ENCODE measurements at regions not wholly inside any gene's neighbourhood (a gene's known extent, or its start where the extent isn't known, plus 50 kb on each side); places are given as distances from the start of the nearest gene placed in this dataset.

DNA sequence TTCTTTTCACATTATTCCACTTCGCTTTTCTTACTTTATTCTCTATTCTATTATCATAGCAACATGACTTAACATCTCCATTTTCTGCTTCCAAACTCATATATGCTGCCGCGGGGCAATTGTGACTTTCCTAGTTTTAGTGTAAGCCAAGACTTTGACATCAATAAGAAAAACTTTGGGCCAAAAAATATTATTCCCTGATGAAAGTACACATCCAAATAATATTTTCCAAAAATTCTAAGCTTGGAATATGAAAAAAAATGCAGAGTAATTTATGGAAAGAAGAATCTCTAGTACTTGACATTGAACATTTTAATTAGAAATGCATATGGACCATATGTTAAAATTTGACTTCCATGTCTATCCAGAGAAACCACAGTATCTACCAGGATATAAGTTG, 995.1 kb upstream of the INTU start:
- no peaks in the 10 kb centered on the region for H3K4me1 ChIP-seq
- no peaks in the 10 kb centered on the region for H3K36me3 ChIP-seq
- no peak for TF ChIP-seq EP300 (IDR thresholded peaks at IDR 0.05)
- TF ChIP-seq, protein P1, sequence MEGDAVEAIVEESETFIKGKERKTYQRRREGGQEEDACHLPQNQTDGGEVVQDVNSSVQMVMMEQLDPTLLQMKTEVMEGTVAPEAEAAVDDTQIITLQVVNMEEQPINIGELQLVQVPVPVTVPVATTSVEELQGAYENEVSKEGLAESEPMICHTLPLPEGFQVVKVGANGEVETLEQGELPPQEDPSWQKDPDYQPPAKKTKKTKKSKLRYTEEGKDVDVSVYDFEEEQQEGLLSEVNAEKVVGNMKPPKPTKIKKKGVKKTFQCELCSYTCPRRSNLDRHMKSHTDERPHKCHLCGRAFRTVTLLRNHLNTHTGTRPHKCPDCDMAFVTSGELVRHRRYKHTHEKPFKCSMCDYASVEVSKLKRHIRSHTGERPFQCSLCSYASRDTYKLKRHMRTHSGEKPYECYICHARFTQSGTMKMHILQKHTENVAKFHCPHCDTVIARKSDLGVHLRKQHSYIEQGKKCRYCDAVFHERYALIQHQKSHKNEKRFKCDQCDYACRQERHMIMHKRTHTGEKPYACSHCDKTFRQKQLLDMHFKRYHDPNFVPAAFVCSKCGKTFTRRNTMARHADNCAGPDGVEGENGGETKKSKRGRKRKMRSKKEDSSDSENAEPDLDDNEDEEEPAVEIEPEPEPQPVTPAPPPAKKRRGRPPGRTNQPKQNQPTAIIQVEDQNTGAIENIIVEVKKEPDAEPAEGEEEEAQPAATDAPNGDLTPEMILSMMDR (IDR thresholded peaks at IDR 0.05) = no peak
- TF ChIP-seq POLR2AphosphoS5 (IDR thresholded peaks at IDR 0.05) = no peak
- TF ChIP-seq POLR2A (IDR thresholded peaks at IDR 0.05) = no peak
- no peak overlapping the region for H3K27ac ChIP-seq
- 85 to 92% methylated on average over 3 of the region's 3 CpGs for WGBS, 2 donors
- no peak overlapping the region for H3K4me3 ChIP-seq
- no peaks in the 10 kb centered on the region for H3K9me3 ChIP-seq
- no peak for DNase-seq
- H3K27me3 ChIP-seq = no peaks in the 10 kb centered on the region
- intact Hi-C loops (cut with DNase I) = no loop called here

DNA sequence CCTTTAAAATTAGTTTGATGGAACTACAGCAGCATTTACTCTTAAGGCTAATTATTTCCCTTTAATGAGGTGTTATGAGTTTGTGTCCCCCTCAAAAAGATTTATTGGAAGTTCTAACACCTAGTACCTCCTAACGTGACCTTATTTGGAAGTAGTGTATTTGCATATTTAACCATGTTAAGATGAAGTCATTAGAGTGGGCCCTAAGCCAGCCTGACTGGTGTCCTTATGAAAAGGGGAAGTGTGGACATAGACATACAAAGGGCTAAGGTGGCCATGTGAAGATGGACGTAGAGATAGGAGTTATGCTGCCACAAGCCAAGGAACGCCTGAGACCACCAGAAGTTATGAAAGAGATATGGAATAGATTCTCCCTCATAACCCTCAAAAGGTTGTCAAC, 985.4 kb upstream of the INTU start:
- H3K27ac ChIP-seq = no peak overlapping the region
- H3K27me3 ChIP-seq = no peaks in the 10 kb centered on the region
- H3K4me1 ChIP-seq = no peaks in the 10 kb centered on the region
- no peak for DNase-seq
- no peaks in the 10 kb centered on the region for H3K36me3 ChIP-seq
- TF ChIP-seq POLR2A (IDR thresholded peaks at IDR 0.05) (no peak), POLR2AphosphoS5 (IDR thresholded peaks at IDR 0.05) (no peak), EP300 (IDR thresholded peaks at IDR 0.05) (no peak)
- TF ChIP-seq, protein P1 (IDR thresholded peaks at IDR 0.05) = no peak
- H3K4me3 ChIP-seq = no peak overlapping the region
- intact Hi-C loops (cut with DNase I) = no loop called here
- WGBS, 2 donors = 73 to 90% methylated on average over 3 of the region's 3 CpGs
- H3K9me3 ChIP-seq = no peaks in the 10 kb centered on the region

DNA sequence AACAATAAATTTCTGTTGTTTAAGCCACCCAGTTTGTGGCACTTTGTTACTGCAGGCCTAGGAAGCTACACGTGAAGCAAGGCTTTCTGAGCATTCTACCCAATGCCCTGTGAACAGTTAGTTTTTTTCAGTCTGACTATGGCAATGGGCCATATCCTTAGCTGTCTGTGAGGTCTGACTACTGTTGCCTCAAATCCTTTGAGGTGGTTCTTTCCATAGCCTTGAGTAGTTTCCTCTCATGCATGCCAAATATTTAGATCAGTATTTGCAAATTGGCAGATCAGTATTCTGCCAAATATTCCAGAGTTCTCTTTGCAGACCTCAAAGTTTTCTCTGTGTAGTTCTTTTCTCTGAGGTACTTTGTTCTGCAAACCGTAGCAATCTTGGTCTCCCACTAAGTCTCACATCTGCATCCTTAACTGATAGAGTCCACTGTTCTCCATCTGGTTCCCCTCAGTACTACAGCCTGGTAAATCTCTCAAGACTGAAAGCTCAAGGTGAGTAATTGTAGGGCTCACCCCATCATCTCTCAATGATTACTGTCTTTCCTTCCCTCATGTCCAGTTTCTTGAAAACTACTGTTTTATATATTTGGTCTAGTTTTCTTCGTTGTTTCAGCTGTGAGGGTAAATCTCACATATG, 984.9 kb upstream of the INTU start:
- Histone ChIP-seq H3K4me1 (no peaks in the 10 kb centered on the region), H3K27me3 (no peaks in the 10 kb centered on the region), H3K9me3 (no peaks in the 10 kb centered on the region), H3K36me3 (no peaks in the 10 kb centered on the region), H3K4me3 (no peak overlapping the region), H3K27ac (no peak overlapping the region)
- TF ChIP-seq EP300 (IDR thresholded peaks at IDR 0.05) (no peak), POLR2A (IDR thresholded peaks at IDR 0.05) (no peak), POLR2AphosphoS5 (IDR thresholded peaks at IDR 0.05) (no peak)
- TF ChIP-seq, protein P1 (IDR thresholded peaks at IDR 0.05) = no peak
- intact Hi-C loops (cut with DNase I) = no loop called here
- 61 to 72% methylated on average over 3 of the region's 3 CpGs for WGBS, 2 donors
- DNase-seq = no peak

DNA sequence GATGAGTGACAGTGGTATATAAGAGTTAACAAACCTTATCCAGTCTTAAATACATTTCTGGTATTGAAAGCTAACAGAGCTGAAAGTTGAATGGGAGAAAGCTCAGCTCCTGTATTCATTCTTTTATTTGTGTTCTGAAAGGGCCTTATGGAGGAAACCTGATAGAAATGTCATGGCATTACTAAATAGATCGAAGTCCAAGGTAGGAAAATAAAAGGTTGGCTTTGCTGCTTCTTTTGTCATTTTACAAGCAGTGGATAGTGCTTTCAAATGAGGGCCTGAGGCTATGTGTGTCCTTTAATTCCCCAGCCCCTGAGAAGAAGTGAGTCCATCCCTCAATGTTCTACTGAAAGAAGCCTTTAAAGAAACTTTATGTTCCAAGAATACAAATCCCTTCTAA, 974.3 kb upstream of the INTU start:
- WGBS, 2 donors = 51 to 78% methylated on average over 1 of the region's 1 CpG
- Histone ChIP-seq H3K27me3 (no peaks in the 10 kb centered on the region), H3K4me1 (no peaks in the 10 kb centered on the region), H3K27ac (no peak overlapping the region), H3K9me3 (no peaks in the 10 kb centered on the region), H3K4me3 (no peak overlapping the region), H3K36me3 (no peaks in the 10 kb centered on the region)
- no peak for DNase-seq
- TF ChIP-seq, protein P1 (IDR thresholded peaks at IDR 0.05) = no peak
- intact Hi-C loops (cut with DNase I) = no loop called here

DNA sequence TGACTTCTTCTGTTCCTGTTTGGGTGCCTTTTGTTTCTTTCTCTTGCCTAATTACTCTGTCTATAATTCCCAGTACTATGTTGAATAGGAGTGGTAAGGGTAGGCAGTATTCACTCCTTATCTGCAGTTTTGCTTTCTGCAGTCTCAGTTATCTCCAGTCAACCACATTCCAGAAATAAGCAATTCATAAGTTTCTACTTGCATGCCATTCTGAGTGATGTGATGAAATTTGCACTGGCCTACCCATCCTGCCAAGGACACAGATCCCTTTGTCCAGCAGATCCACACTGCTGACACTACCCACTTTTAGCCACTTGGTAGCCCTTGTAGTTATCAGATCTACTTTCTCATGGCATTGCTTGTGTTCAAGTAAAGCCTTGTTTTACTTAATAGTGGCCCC, 971.6 kb upstream of the INTU start:
- Histone ChIP-seq H3K4me1 (no peaks in the 10 kb centered on the region), H3K4me3 (no peak overlapping the region), H3K27ac (no peak overlapping the region), H3K9me3 (no peaks in the 10 kb centered on the region), H3K27me3 (no peaks in the 10 kb centered on the region), H3K36me3 (no peaks in the 10 kb centered on the region)
- TF ChIP-seq POLR2AphosphoS5 (IDR thresholded peaks at IDR 0.05) (no peak), POLR2A (IDR thresholded peaks at IDR 0.05) (no peak), EP300 (IDR thresholded peaks at IDR 0.05) (no peak)
- TF ChIP-seq, protein P1 (IDR thresholded peaks at IDR 0.05) = no peak
- no peak for DNase-seq
- intact Hi-C loops (cut with DNase I) = no loop called here
